GM19467 (cell line): ENCODE measurements at regions not wholly inside any gene's neighbourhood (a gene's known extent, or its start where the extent isn't known, plus 50 kb on each side); places are given as distances from the start of the nearest gene placed in this dataset.

Source experiments
- ATAC-seq: cut with Tn5 transposase; IDR thresholded peaks from one replicate; pipeline ENCODE4 v1.9.1; 2021; ENCODE audit warnings: mild to moderate bottlenecking, moderate library complexity; ENCODE audit not compliant: unreplicated experiment

DNA sequence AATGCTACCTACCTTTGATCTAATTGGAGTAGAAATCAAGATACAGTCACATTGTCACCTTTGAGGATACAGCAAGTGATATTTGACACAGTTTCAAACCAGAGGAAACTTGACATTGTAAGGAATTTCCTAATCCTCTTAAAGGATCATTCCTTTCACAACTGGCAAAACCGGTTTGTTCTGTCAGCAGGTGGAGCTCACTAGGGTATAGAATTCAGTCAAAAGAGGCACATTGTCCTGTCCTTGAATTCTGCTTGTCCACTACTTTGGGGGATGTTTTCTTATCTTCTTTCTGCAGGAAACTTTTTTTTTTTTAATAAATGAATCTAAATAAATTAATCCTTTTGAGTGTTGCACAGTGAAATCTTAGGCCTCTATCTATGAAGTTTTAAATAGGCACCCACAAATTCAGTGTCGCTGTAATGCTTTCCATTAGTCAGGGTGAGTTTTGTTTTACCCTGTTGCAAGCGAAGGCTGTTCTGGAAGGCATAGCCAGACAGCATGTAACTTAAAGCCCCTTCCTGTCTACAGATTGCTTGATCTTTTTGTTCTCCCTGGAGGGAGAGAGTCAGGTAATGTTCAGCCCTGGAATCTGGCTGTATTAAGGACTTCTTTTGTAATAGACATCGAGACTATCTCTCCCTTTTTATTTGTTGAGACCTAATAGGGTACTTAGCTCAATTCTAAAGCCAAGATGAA is 285.0 kb upstream of the RGS6 start:
- no peak for ATAC-seq

DNA sequence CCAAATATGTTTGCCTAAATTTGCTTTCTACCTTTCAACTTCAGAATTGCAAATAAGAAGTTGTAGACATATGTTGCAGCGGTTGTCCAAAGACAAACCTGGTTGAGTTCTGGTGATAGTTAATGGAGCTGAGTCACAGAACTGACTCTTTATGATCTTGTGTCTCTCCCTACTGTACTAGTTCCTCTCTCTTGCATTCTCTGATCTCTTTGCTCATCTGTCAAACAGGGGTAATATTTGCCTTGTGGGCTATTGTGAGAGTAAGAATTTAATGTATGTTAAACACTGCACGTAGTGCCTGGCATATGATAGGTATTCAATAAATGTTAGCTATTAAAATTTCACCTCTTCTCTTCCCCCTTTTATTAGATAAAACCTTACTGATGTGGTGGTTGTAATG is 283.5 kb upstream of the RGS6 start:
- ATAC-seq = no peak

DNA sequence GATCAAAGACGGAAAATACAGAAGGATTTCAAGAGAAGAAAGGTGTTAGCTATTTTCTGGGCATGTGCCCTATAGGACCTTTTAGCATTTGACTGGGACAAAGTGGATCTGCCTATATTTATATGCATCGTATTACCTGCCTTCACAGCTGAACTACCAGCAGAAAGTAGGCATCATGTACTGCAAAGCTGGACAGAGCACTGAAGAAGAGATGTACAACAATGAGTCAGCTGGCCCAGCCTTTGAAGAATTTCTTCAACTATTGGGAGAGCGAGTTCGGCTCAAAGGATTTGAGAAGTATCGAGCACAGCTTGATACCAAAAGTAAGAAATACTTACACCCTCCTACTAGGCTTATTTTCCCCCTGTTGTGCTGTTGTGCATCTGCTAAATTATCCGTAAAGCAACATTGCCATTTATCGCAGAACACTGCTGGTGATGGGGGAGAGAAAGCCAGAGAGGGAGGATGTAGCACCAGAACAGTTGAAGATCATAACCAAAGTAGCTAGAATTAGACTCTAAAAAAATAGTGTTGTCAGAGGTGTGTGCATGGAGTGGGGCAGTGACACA is 282.0 kb upstream of the RGS6 start:
- ATAC-seq = no peak

DNA sequence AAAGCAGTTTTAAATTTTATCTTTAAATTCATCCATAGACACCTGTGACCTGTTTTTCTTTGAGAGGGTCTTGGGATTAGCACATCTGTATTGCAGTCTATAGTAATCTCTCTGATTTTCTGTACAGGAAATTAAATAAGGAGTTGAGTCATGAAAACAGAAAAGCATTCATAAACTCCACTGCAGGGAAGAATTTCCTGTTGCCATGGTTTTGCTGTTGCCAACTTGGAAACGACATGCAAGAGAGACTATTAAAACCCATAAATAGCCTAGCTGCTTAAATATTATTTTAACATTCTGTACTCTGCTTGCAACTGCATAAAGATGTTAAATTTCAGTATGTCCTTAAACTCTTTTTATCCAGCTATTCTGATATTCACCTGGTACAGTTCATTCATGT is 281.0 kb upstream of the RGS6 start:
- ATAC-seq = no peak

DNA sequence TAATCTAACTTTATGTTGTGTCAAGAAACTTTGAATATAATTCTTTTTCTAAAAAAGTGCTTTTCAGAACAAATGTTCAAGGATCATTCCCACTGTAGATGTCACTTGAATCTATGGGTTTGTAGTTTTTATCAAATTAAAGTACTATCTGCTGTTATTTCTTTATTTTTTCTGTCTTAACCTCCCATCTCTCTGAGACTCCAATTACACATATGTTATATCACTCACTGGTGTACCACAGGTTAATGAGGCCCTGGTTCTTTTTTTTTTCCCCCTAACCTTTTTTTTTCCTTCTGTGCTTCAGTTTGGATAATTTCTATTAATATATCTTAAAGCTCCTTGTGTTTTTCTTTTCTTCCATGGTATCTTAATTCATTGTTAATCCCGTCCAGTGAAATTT is 279.9 kb upstream of the RGS6 start:
- ATAC-seq = no peak

DNA sequence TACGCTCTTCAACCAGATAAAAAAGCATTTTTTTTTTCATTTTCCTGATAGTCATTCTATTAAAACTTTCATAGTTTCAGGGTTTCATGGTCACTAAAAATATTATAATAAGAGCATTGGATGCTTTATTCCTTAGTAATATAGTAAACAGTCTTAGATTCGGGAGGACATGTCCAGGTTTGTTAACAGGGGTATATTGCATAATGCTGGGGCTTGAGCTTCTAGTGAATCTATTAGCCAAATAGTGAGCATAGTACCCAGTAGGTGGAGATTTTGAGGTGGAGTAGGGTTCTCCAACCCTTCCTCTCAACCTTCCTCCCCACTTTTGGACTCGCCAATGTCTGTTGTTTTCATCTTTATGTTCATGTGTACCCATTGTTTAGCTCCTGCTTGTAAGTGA is 277.4 kb upstream of the RGS6 start:
- ATAC-seq = no peak

DNA sequence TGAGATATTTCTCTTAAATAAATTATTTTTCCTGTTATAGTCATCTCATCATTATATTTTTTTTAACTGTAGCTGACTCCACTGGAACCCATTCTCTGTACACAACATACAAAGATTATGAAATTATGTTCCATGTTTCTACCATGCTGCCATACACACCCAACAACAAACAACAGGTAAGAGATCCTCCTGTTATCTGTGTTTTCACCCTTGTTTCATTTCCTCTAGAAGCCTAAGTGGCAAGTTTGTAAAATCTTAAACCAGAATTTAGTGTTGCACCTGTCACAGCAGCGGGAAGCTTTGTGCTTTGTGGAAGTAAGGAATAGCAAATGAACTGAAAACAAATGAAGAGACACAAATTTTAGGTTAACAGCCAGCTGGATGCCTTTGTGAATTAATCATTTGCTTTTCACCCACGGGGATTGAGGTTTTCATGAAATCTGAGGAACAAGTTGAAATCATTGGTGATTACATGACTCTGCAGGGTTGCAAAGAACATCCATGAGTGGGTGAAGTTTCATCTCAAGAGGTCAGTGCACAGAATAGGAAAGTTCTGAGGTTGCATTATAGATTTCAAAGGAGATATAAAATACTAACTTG is 273.9 kb upstream of the RGS6 start:
- no peak for ATAC-seq

DNA sequence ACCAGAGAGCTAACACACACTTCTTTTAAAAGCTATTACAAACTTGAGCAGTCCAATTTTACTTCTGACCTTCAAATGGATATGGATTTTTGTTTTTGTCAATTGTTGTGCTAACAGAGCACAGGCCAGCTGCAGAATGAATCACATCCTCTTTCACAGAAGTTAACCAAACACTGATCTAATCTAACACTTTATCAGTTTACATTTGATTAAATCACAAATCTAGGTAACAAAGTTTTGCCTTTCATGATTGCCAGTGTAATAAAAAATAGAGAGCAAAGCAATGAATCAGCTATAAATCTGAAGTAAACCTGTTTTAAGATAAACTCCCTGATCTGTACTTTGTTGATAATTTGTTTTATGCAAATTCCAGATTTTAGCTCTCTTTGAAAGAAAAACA is 273.1 kb upstream of the RGS6 start:
- no peak for ATAC-seq

DNA sequence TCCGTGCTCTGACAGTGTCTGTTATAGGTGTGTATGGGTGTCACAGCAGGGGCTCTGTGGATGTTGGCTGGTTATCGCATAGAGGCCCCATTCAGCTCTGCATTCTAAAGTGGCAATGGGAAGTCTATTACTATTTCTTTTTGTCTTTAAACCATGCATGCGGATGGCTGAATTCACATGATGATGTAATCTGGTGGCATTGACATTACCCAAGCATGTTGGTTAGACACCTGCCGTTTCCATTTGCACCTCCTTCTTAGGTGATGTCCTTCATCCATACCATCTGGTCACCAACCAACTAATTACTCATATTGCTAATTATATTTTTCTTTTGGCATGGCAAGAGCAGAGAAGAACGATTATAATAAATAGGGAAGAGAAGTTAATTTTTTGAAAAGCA is 270.8 kb upstream of the RGS6 start:
- ATAC-seq = no peak

DNA sequence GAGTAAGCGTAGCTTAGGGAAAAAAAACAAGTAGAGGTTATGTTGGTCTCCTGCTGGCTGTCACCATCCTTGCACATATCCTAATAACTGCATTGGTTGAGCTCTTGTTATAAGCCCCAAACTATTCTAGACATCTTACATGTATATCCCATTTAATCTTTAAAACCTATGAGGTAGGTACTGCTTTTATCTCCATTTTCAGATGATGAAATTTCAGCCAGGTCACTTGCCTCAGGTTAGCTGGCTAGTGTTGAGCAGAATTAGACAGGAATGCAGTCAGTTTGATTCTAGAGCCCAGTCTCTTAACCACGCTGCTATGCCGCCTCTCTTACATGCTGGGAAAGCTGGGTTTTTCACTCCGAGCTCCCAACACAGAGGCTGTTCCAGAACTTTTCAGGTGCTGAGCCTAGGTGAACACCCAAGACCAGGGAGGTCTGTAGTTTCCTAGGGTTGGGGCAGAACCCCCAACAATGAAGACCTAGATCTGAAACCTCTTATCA is 269.9 kb upstream of the RGS6 start:
- ATAC-seq = no peak

DNA sequence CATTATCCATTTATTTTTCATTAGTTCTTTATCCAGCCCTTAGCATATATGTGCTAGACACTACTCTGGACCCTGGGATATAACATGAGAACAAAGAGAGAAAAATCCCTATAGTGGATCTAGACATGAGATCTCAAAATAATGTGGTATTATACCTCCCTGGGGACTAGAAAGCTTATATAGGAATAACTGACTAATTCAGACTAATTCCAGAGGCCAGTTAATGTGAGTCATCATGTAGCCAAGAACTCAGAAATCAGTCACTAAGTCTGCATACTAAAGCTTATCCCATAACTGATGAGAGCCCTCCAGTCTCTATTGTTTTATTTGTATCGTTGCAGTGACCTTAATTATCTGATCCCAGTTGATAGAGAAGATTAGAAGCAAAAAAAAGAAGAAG is 267.1 kb upstream of the RGS6 start:
- ATAC-seq = no peak

DNA sequence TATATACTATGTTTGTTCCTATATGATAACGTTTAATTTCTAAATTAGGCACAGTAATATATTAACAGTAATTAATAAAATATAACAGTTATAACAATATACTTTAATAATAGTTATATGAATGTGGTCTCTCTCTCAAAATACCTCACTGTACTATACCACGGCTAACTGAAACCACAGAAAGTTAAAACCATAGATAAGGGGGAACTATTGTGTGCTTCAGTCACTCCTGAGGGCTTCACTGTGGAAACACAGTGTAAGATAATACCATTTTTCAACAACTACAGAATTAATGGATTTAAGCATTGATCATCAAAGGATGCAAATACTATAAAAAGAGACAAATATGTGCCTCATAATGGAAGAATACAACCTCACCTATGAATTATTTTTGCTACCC is 266.4 kb upstream of the RGS6 start:
- no peak for ATAC-seq

DNA sequence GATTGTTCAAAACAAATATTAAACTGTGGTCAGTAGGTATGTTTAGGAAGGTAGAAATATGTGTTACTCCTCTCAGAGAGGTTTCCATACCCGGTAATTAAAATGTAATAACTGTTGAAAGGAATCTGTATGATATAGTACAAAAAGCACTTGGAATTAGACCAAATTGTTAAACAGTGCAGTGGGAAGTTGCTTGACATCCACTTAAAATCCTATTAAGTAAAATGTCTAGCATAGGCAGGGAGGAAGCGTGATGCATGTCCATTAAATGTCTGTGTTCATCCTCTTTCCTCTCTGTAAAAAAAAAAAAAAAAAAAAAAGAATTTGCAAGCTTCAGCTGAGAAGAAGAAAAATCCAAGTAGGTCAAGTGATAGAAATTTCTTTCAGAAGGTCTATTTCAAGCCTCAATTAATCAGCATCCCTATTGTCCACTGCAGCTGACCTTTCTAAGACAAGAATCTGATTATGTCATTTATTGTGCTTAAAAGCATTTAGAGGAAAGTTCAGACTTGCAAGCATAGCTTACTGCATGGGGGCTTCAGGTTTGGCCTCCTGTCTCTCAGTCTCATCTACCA is 265.6 kb upstream of the RGS6 start:
- ATAC-seq = no peak

DNA sequence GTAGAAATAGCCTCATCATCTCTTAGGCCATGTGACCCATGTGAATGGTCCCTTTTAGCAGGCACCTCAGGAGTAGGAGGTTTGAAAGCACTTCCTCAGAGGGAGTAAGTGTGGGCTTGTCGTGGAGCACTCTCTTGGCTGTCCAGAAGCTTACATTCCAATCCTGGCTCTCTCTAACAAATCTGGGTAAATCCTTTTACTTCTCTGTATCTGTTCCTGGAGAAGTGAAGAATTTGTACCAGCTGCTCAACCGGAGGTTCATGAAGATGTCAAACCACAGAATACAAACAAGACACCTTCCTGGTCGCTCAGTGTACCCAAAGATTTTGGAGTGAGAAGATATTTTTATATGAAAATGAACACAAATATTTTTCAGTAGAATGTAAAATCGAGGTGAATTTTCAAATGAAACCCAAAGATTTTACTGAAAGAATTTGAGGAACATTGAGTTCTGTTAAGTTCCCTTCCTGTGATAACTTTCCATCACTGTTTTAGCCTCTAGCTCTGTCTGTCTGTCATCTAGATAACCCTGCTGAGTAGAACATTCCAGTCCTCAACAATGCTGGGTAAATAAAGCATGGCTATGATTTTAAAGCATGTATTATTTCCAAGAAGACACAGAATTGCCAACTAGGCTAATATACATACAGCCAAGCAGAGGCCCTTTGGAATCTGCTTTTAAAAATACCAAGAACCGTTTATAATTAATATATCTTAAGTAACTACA is 263.9 kb upstream of the RGS6 start:
- no peak for ATAC-seq

DNA sequence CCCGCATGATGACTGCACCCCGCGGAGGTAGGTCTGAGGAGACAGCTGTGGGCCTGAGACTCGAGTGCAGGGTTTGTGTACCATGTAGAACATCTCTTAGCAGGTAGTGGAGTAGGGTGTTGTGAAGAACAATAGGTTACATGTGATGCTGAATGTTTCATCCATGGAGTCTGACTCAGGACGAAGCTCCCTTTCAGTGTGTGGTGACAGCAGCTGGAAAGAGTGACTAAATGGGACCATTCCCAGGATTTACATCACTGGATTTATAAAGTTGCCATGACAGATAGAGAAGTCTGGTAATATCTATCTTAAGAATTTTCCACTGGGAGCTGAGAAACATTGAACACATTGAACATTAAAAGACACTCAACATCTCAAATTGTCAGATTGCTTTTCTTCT is 259.6 kb upstream of the RGS6 start:
- ATAC-seq = no peak

DNA sequence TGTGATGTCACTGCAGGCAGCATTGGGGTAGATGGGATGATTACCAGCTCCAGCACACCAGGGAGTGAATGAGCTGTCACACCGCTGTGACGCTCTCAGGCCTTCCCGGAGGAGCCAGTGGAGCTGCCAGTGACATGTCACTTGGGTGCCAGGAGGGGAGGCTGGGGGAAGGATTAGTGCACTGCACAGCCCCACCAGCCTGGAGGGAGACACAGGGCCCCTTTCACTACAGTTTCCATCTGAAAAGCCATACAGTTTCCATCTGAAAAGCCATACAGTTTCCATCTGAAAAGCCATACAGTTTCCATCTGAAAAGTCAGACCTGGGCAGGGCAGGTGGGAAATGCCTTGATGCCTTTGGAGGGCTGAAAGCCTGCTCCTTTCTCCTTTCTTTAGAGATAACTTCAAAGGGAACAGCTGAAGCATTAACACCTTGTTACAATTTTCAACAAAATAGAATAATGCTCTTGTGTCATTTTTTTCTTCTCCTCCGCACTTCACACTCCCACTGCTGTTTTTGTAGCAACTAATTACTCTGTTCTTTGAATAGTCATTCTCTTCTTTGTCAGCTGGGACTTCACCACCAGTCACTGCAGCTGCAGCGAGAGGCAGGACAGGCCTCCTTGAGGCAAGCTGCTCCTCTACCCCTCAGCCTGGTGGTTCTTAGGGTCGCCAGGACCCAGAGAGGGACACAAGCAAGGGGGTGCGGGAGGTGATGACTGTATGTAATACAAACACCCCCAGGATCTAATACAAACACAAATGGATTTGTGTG is 256.9 kb upstream of the RGS6 start:
- no peak for ATAC-seq

DNA sequence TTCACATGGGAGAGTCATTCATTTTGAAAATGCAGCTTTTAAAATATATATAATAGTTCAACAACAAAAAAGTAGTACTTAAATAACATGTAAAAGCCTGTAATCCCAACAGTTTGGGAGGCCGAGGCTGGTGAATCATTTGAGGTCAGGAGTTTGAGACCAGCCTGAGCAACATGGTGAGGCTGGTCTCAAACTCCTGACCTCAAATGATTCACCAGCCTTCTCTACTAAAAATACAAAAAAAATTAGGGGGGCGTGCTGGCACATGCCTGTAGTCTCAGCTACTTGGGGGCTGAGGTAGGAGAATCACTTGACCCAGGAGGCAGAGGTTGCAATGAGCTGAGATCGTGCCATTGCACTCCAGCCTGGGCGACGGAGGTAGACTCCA is 256.3 kb upstream of the RGS6 start:
- ATAC-seq = no peak

DNA sequence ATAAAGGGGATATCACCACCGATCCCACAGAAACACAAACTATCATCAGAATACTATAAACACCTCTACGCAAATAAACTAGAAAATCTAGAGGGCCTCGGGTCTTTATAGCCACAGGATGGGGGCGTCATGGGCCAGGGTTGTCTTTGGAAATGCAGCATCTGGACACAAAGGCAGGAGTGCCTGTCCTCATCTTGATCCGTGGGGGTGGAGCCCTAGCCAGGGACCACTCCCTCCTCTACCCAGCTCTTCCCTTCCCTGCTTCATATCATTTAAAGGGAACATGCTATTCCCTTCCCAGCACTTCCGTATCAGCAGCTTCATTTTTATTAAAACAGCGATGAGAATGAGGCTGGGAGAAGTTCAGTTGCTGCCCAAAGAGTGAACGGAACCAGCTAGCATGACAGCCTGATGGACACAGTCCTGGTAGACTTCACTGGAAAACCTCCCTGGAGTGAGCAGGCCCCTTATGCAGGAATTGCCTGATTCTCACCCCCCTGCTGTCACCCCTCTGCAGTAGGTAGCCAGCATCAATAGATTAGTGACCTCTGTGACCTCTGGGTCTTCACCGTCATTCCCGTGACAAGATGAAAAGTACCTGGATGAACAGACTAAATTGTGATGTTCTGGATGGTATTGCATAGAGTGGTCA is 251.4 kb upstream of the RGS6 start:
- no peak for ATAC-seq

DNA sequence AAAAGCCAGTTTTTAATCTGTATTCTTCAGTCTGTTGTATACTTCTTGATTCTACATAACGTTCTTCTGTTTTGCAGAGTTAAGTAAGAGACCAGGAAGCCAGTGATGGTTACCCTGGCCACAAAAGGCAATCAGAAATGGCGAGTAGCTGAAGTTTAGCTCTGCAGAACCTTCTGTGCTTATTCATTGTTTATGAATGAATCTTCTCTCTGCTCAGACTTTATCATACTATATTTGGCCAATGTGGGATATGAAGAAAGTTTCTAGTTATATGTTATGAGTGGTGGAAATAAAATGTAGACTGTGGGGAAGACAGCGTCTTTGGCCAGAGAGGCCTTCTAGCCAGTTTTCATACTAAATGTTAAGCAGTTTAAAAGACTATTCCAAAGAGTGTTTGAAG is 249.9 kb upstream of the RGS6 start:
- no peak for ATAC-seq

DNA sequence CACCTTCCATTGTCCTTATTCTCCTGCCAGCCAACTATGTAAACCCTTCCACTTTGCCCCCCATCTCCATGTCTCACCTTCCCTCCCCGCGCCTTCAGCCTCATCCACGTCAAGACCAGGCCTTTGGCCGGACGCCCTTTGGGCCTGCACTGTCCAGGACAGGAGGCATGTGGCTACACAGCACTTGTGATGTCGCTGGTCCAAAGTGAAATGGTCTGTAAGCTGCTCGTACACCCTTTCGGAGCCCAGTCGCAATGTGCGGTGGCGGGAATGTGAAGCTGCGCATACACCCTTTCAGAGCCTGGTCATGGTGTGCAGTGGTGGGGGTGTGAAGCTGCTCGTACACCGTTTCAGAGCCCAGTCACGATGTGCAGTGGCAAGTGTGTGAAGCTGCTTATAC is 247.9 kb upstream of the RGS6 start:
- no peak for ATAC-seq
